Adipose tissue (tissue), 3 donors: ENCODE measurements at regions not wholly inside any gene's neighbourhood (a gene's known extent, or its start where the extent isn't known, plus 50 kb on each side); places are given as distances from the start of the nearest gene placed in this dataset.

Experiments used
- H3K27ac ChIP-seq: one replicate; pipeline ENCODE4 v1.5.1; 2013; ENCODE audit warnings: low read depth, low read length
- WGBS, 3 donors: extraction: QIAGEN DNeasy Blood & Tissue Kit; methylation state at CpG; one replicate each; pipeline ENCODE4 v1.1.7; 2013; 5-methylcytosine and 5-hydroxymethylcytosine counted together
- donor health status: healthy with polysubstance abuse.
- donor health status: Bipolar disorder and iron deficiency.
- donor health status: healthy.

DNA sequence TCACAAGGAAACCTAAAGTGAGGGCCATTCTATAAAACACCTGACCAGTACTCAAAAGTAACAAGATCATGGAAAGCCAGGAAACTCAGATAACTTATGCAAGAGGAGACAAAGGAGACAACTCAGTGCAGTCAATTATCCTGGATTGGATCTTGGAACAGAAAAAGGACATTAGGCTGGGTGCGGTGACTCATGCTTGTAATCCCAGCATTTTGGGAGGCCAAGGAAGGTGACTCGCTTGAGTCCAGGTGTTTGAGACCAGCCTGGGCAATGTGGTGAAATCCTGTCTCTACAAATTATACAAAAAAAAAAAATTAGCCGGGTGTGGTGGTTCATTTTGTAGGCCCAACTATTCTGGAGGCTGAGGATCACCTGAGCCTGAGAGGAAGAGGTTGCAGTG is 424.5 kb upstream of the SPRED2 start:
- 89 to 91% (median 89%) methylated on average over 3 of the region's 3 CpGs for WGBS, 3 donors
- H3K27ac ChIP-seq, result no peak overlapping the region

GRCh38 chr2:65856423-65856822 is 424.0 kb upstream of the SPRED2 start:
- no peak overlapping the region for H3K27ac ChIP-seq

GRCh38 chr2:65850695-65851094 is 418.3 kb upstream of the SPRED2 start:
- H3K27ac ChIP-seq, result no peak overlapping the region

GRCh38 chr2:65846989-65847678 is 414.7 kb upstream of the SPRED2 start:
- no peak overlapping the region for H3K27ac ChIP-seq
- 68 to 72% (median 70%) methylated on average over 9 of the region's 9 CpGs for WGBS, 3 donors

DNA sequence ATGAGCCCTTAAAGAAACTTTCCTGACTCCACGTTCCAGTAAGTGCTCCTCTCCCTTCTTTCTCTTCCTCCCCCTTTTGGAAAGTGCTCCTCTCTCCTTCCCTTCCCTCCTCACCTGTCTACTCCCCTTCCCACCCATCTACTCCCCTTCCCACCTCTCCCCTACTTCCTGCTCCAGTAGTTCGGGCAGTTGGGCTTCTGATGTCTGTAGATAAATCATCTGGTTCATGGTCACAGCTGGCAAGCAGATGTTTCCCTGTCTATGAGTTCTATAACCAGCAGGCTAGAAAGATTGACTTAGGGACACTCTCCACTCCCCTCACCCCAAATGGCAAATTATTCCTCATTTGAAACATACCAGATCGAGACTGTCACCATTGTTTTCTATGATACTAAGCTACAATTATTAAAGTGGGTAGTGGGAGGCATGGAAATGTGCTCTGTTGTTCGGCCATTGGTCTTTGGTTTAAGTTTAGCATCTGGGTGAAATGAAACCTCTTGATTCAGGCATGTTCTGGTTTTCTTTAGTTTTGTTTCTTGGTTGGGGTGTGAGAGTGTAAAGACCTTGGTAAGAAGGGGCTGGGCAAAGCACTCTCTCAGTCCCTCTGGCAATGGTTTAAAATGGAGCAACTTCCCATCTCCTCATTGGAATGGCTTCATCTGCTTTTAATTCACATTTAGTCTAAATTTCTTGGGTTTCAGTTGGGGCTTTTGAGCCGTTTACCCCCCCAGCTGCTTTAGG is 413.2 kb upstream of the SPRED2 start:
- H3K27ac ChIP-seq, result no peak overlapping the region
- WGBS, 3 donors, result 67 to 74% (median 68%) methylated on average over 5 of the region's 5 CpGs

GRCh38 chr2:65842104-65842503 is 409.7 kb upstream of the SPRED2 start:
- WGBS, 3 donors, result 89 to 97% (median 93%) methylated on average over 1 of the region's 1 CpG
- no peak overlapping the region for H3K27ac ChIP-seq

- H3K27ac ChIP-seq, result no peak overlapping the region
- 55 to 72% (median 68%) methylated on average over 1 of the region's 1 CpG for WGBS, 3 donors
Measured at GRCh38 chr2:65835975-65836549, 403.7 kb upstream of the SPRED2 start.

DNA sequence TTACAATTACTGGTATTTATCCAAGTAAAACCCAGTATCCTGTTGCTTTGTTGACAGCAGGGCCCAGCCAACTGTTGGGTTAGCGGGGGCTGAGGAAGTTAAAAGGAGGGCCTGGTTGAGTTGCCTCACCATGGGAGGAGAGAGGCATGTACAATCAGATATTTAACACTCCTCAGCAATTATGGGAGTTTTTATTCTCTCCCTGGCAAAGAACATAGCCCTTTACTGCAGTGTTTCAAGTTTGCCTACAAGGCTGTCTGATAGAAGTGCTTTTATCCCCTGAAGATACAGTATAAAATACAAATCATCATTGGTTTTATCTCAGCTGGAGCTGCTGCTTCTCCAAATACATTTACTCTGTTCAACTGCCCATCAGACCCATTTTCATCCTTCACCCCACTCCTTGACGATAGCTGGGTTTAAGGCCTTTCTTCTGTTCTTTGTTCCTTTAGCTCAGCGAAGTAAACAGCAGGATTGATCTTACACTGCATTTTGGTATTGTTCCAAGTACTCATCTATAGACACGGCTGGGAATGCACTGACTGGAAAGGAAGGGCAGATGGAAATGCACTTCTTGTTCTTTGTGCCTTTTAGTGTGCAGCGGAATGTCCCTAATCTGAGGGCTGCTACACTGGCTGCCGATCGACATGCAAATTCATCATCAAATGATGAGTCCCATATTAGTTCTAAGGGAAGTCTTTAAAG is 402.5 kb upstream of the SPRED2 start:
- H3K27ac ChIP-seq, result no peak overlapping the region
- WGBS, 3 donors, result 60 to 74% (median 69%) methylated on average over 7 of the region's 7 CpGs

GRCh38 chr2:65834062-65834461 is 401.7 kb upstream of the SPRED2 start:
- 74 to 94% (median 92%) methylated on average over 6 of the region's 6 CpGs for WGBS, 3 donors
- H3K27ac ChIP-seq, result no peak overlapping the region

GRCh38 chr2:65831509-65831908 is 399.1 kb upstream of the SPRED2 start:
- H3K27ac ChIP-seq, result no peak overlapping the region
- 72 to 88% (median 75%) methylated on average over 1 of the region's 1 CpG for WGBS, 3 donors

DNA sequence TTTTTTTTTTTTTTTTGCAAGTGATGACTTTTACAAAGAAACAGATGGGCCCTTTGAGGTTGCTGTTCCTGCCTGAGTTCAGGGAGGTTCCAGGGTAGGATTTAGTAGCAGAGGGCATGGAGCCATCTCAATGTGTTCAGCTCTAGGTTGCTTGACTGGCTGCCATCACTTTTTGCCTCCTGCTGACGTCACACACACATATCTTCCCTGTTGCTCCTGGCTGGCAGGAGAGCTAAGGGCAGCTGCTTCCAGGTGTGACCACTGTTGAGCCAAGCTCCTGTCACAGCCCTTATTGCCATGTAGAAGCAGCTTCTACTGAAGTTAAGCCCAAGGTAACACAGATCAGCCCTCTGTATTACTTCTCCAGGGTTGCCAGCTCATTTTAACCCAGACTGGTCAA is 394.2 kb upstream of the SPRED2 start:
- H3K27ac ChIP-seq, result no peak overlapping the region
- WGBS, 3 donors, result 33 to 71% (median 71%) methylated on average over 1 of the region's 1 CpG

DNA sequence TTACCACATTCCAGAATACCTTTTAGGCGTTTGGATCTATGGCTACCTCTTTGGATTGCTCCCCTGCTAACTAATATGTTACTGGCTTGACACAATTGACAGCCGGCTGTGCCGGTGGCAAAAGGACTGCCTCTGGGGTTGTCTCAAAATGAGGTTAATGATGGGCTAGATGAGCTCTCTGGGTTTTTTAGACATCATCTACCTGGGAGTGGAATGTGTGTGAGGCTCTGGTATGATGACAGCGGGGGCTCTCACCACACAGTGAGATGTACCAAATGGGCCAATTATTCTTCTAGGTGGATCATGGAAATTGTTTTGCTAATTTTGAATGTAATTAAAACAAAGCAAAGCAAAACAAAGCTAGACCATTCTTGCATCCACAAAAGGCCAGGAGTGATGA is 391.1 kb upstream of the SPRED2 start:
- H3K27ac ChIP-seq, result no peak overlapping the region
- WGBS, 3 donors, result 62 to 83% (median 80%) methylated on average over 4 of the region's 4 CpGs

GRCh38 chr2:65820454-65820853 is 388.1 kb upstream of the SPRED2 start:
- 82 to 89% (median 85%) methylated on average over 6 of the region's 6 CpGs for WGBS, 3 donors
- no peak overlapping the region for H3K27ac ChIP-seq

DNA sequence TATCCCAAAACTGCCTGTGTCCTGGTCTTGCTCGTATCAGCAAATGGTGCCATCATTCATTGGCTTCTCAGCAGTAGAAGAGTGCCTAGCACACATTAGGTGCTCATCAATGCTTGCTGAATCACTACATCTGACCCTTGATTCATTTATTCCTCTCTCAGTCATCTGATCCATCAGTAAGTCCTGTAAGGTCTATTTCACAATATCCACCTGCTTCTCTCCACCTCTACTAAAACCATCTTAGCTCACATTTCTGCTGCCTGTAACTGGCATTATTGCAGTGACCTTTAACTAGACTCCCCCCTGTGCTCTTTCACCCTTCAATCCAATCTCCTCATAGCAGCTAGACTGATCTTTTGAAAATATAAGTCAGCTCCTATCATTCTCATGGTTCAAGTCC is 387.6 kb upstream of the SPRED2 start:
- H3K27ac ChIP-seq, result no peak overlapping the region
- WGBS, 3 donors, result 79 to 86% (median 81%) methylated on average over 1 of the region's 1 CpG

GRCh38 chr2:65818873-65819451 is 386.6 kb upstream of the SPRED2 start:
- H3K27ac ChIP-seq, result no peak overlapping the region
- WGBS, 3 donors, result 64 to 72% (median 70%) methylated on average over 3 of the region's 3 CpGs

DNA sequence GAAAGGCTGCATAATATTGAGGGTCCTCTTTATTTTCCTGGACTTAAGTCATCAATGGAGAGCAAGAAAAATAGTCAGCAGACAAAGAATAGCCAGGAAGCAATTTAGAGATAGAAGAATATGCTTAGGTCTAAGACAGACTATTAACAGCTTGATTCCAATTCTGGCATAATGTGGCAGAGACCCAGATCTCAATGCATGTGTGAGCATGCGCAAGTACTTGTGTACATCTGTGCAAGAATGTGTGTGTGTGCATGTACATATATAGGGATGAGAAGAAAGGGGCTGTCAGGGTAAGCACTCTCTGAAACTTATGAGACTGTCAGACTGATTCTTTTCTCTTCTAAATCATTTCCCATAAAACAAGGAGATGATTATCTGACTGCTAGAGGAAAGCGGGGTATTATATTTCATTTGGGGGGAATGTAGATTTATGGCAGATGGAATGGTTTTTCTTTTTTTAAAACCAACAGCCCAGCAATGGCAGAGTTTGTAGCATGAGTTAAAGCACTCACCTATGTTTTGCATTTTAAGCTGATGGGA is 381.3 kb upstream of the SPRED2 start:
- 91 to 95% (median 93%) methylated on average over 2 of the region's 2 CpGs for whole genome bisulfite sequencing, 3 donors
- no peak overlapping the region for H3K27ac ChIP-seq

DNA sequence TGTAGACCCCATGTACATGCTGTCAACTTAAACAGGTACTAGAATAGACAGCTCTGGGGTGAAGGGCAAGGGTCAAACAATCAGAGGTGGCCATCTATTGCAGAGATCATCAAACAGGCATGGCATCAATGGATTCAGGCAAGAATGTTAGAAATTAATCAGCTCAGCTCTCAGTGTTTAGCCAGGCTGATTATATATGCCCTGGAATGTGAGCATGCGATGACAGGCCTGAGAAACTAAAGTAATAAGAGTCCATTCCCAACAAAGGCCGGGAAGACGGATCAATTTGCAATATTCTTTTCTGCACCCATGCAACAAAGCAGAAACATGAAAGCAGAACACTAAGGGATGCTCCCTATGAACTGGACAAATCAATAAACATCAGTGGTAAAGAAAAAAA is 380.5 kb upstream of the SPRED2 start:
- 69 to 91% (median 91%) methylated on average over 3 of the region's 3 CpGs for WGBS, 3 donors
- no peak overlapping the region for H3K27ac ChIP-seq

DNA sequence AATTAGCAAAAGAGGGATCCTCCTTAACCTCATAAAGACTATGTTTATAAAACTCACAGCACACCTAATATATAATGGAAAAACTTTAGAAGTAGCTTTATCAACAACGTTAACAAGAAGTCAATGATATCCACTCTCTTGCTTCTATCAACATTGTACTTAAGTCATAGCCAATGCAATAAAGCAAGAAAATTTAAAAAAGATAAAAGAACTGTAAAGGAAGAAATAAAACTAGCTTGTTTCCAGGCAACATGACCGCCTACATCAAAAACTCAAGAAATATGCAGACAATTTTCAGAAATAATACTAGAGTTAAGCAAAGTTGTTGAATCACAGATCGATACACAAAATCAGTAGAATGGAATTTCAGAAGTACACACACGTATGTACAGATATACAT is 375.5 kb upstream of the SPRED2 start:
- no peak overlapping the region for H3K27ac ChIP-seq
- WGBS, 3 donors, result 86 to 93% (median 92%) methylated on average over 4 of the region's 4 CpGs

DNA sequence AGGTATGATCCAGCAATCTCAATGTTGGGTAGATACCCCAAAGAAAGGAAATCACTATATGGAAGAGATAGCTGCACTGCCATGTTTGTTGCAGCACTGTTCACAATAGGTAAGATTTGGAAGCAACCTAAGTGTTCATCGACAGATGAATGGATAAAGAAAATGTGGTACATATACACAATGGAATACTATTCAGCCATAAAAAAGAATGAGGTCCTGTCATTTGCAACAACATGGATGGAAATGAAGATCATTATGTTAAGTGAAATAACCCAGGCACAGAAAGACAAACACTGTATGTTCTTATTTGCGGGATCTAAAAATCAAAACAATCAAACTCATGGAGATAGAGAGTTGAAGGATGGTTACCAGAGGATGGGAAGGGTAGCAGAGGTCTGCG is 372.4 kb upstream of the SPRED2 start:
- 95 to 99% (median 96%) methylated on average over 3 of the region's 3 CpGs for WGBS, 3 donors
- H3K27ac ChIP-seq, result no peak overlapping the region
